Fibroblast of lung (primary cell): ENCODE measurements at regions not wholly inside any gene's neighbourhood (a gene's known extent, or its start where the extent isn't known, plus 50 kb on each side); places are given as distances from the start of the nearest gene placed in this dataset.

Experiments
- EZH2 ChIP-seq: IDR thresholded peaks from 2 replicates; pipeline ENCODE4 v1.5.1; 2012; ENCODE audit warnings: low read length, control low read depth, mild to moderate bottlenecking; ENCODE audit errors: missing control alignments
- TF ChIP-seq, protein P1 (sequence below), 2 donors: IDR thresholded peaks in 1 of 2; conservative IDR thresholded peaks in 1 of 2; 1 replicate in 1 of 2; 2 replicates in 1 of 2; pipeline ENCODE4 v1.5.1; 2011 to 2012; ENCODE audit warnings: low read length in 2 of 2, control low read depth in 1 of 2, inconsistent platforms in 1 of 2, low read depth in 1 of 2, mild to moderate bottlenecking in 1 of 2

DNA sequence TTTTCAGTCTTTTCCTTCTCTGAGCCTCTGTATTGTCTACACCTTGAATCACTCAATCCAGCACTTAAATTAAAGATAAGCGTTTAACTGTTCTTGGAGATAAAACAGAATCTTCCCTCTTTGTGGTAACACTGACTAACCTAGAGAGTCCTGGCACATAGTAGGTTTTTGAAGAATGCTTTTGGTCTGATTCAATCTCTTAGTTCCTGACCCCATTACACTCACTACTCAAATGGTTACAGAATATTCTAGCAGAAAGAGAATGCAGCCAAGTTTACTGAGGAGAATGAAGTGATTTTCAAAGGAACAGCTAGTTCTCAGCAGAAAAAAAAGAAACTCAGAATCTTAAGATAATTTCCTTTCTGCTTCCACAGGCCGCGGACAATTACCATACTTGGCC lies 309.2 kb upstream of the PRMT6 start:
- TF ChIP-seq, protein P1, sequence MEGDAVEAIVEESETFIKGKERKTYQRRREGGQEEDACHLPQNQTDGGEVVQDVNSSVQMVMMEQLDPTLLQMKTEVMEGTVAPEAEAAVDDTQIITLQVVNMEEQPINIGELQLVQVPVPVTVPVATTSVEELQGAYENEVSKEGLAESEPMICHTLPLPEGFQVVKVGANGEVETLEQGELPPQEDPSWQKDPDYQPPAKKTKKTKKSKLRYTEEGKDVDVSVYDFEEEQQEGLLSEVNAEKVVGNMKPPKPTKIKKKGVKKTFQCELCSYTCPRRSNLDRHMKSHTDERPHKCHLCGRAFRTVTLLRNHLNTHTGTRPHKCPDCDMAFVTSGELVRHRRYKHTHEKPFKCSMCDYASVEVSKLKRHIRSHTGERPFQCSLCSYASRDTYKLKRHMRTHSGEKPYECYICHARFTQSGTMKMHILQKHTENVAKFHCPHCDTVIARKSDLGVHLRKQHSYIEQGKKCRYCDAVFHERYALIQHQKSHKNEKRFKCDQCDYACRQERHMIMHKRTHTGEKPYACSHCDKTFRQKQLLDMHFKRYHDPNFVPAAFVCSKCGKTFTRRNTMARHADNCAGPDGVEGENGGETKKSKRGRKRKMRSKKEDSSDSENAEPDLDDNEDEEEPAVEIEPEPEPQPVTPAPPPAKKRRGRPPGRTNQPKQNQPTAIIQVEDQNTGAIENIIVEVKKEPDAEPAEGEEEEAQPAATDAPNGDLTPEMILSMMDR (conservative IDR thresholded peaks at IDR 0.05 in 1 of 2, IDR thresholded peaks at IDR 0.05 in 1 of 2; ENCODE audit: low read depth in 1 of 2, low read length in 2 of 2) = no peak
- no peak for TF ChIP-seq EZH2
